Astrocyte (in vitro differentiated cells and primary cell): ENCODE measurements at regions not wholly inside any gene's neighbourhood (a gene's known extent, or its start where the extent isn't known, plus 50 kb on each side); places are given as distances from the start of the nearest gene placed in this dataset.

ENCODE experiments used
- EZH2 ChIP-seq: IDR thresholded peaks from 2 replicates; pipeline ENCODE4 v1.6.1; 2012; ENCODE audit warnings: mild to moderate bottlenecking, low read length, inconsistent platforms; ENCODE audit not compliant: insufficient read depth
- TF ChIP-seq, protein P1 (sequence below): IDR thresholded peaks from 2 replicates; pipeline ENCODE4 v1.5.1; 2011; ENCODE audit warnings: low read depth, mild to moderate bottlenecking, inconsistent platforms, low read length, moderate library complexity; ENCODE audit not compliant: insufficient read depth

DNA sequence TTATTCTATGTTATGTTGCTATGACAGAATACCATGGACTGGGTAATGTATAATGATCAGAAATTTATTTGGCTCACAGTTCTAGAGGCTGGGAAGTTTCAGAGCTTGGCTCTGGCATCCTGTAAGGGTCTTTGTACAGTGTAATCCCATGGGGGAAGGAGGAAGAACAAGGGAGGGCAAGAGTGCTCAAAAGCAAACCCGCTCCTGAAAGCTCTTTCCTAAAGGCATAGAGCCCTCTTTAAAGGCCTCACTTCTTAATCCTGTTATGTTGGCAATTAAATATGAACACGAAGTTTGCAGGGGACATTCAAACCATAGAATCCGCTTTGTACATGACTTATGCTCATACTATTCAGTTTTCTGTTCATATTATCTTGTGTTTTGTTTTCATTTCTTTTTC is 191.3 kb upstream of the CTSO start:
- TF ChIP-seq, protein P1, sequence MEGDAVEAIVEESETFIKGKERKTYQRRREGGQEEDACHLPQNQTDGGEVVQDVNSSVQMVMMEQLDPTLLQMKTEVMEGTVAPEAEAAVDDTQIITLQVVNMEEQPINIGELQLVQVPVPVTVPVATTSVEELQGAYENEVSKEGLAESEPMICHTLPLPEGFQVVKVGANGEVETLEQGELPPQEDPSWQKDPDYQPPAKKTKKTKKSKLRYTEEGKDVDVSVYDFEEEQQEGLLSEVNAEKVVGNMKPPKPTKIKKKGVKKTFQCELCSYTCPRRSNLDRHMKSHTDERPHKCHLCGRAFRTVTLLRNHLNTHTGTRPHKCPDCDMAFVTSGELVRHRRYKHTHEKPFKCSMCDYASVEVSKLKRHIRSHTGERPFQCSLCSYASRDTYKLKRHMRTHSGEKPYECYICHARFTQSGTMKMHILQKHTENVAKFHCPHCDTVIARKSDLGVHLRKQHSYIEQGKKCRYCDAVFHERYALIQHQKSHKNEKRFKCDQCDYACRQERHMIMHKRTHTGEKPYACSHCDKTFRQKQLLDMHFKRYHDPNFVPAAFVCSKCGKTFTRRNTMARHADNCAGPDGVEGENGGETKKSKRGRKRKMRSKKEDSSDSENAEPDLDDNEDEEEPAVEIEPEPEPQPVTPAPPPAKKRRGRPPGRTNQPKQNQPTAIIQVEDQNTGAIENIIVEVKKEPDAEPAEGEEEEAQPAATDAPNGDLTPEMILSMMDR = no peak
- TF ChIP-seq EZH2 = no peak
